ENCODE measurements at regions not wholly inside any gene's neighbourhood (a gene's known extent, or its start where the extent isn't known, plus 50 kb on each side); places are given as distances from the start of the nearest gene placed in this dataset.

DNA sequence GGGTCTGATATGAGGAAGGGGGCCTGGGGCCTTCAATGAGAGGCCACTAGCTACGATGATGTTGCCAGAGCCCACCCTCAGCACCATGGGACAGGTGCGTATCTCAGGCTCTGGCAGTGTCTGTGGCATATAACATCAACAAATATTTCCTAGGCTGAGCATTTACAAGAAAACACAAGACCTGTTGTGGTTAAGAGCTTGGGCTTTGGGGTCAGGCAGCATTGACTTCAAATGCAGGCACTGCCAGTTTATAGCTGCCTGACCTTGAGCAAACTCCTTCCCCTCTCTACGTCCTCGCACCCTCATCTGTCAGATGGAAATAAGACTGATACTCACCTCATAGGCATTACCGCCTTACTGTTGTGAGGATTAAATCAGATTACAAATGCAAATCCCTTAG is 156.0 kb downstream of the KATNAL1 start:
- in situ Hi-C loops (cut with MboI; ENCODE audit: low pct_unique_long_range_greater_than_20kb, low sequenced_read_pairs, unreplicated experiment), result no loop called here
- TF ChIP-seq, protein P1, sequence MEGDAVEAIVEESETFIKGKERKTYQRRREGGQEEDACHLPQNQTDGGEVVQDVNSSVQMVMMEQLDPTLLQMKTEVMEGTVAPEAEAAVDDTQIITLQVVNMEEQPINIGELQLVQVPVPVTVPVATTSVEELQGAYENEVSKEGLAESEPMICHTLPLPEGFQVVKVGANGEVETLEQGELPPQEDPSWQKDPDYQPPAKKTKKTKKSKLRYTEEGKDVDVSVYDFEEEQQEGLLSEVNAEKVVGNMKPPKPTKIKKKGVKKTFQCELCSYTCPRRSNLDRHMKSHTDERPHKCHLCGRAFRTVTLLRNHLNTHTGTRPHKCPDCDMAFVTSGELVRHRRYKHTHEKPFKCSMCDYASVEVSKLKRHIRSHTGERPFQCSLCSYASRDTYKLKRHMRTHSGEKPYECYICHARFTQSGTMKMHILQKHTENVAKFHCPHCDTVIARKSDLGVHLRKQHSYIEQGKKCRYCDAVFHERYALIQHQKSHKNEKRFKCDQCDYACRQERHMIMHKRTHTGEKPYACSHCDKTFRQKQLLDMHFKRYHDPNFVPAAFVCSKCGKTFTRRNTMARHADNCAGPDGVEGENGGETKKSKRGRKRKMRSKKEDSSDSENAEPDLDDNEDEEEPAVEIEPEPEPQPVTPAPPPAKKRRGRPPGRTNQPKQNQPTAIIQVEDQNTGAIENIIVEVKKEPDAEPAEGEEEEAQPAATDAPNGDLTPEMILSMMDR (IDR thresholded peaks at IDR 0.05; ENCODE audit: extremely low read depth, insufficient read depth, missing control alignments), result no peak
- no peak for DNase-seq (ENCODE audit: low spot score)

DNA sequence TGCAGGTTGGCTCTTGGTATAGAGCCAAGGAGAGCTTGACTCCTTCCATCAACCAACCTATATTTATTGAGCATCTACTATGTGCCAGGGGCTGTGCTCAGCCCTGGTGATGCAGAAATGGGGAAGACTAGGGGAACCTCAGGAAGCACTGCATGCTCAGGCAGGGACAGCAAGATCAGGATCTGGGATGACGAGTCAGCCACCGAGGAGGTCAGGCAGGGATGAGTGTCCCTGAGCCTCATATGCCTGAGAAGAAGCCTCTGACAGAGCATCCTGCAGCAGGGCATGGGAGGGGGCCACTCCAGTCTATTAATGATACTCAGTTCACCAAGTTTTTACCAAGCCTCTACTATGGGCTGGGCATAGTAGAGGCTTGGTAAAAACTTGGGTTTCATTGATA is 158.1 kb downstream of the KATNAL1 start:
- TF ChIP-seq, protein P1 (IDR thresholded peaks at IDR 0.05; ENCODE audit: extremely low read depth, insufficient read depth, missing control alignments), result no peak
- in situ Hi-C loops (cut with MboI; ENCODE audit: low pct_unique_long_range_greater_than_20kb, low sequenced_read_pairs, unreplicated experiment), result loop anchor here (25.0 kb wide), 1 partner anchor 663 kb away; no protein-coding TSS in a partner anchor
- no peak for DNase-seq (ENCODE audit: low spot score)

DNA sequence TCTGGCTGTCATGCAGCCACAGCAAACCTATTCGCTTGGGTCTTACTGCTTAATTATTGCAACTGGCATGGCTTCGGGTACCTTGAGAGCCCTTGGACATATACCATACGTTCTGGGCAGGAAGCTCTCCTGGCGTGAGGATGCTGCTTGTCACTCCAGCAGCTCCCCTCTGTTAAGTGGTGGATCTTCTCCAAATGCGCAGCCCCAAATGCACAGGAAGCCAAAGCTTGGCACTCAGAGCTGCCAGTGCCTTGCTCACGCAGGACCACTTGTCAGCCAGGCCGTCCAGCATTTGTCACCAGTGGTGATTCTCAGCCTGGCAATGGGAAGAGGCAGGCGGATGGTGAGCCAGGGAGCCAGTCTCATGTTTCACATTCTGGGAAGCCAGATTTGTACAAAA is 158.6 kb downstream of the KATNAL1 start:
- in situ Hi-C loops (cut with MboI; ENCODE audit: low pct_unique_long_range_greater_than_20kb, low sequenced_read_pairs, unreplicated experiment), result loop anchor here (25.0 kb wide), 1 partner anchor 664 kb away; no protein-coding TSS in a partner anchor
- TF ChIP-seq, protein P1 (IDR thresholded peaks at IDR 0.05; ENCODE audit: extremely low read depth, insufficient read depth, missing control alignments), result no peak
- DNase-seq (ENCODE audit: low spot score), result no peak

DNA sequence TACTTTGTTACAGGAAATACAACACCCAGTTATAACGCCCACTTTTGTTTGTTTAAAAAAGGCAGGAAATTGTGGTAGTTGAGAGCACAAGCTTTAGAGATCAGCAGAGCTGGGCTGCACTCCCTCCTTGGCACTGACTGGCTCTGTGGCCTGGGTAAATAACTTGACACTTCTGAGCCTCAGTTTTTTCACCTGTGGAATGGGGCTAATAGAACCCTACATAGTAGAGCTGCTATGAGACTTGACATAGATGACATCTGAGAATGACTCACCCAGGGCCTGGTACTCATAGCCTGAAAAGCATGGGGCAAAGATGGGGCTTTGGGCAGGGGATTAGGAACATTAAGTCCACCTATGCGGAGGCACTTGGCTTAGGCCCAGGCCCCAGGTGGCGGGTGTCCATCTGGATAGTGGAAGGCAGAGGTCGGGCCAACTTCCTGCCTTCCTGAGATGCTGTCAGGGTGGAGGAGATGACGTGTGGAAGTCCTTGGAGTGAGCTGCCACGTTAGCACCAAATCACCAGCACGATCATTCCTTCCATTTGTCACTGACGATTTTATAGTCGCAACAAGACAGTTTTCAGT is 159.1 kb downstream of the KATNAL1 start:
- in situ Hi-C loops (cut with MboI; ENCODE audit: low pct_unique_long_range_greater_than_20kb, low sequenced_read_pairs, unreplicated experiment), result loop anchor here (25.0 kb wide), 1 partner anchor 664 kb away; no protein-coding TSS in a partner anchor
- DNase-seq (ENCODE audit: low spot score), result no peak
- TF ChIP-seq, protein P1 (IDR thresholded peaks at IDR 0.05; ENCODE audit: extremely low read depth, insufficient read depth, missing control alignments), result no peak

DNA sequence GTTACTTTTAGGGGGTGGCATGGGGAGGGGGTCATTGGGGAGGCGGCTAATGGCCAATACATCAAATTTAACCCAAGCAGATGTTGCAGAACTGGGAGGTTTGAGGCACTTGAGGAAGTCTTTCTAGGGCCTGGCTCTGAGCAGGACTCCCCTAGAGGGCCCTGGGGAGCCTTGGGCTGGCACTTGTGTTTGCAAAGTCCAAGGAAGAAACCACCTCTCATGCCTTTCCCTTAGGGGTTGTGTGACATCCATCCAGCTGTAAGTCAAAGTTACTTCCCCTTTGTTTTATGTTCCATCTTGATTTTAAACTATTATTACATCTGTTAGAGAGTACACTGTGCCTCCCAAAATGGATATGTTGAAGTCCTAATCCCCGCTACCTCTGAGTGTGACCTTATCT is 159.9 kb downstream of the KATNAL1 start:
- DNase-seq (ENCODE audit: low spot score), result no peak
- TF ChIP-seq, protein P1 (IDR thresholded peaks at IDR 0.05; ENCODE audit: extremely low read depth, insufficient read depth, missing control alignments), result no peak
- in situ Hi-C loops (cut with MboI; ENCODE audit: low pct_unique_long_range_greater_than_20kb, low sequenced_read_pairs, unreplicated experiment), result loop anchor here (25.0 kb wide), 1 partner anchor 665 kb away; no protein-coding TSS in a partner anchor

DNA sequence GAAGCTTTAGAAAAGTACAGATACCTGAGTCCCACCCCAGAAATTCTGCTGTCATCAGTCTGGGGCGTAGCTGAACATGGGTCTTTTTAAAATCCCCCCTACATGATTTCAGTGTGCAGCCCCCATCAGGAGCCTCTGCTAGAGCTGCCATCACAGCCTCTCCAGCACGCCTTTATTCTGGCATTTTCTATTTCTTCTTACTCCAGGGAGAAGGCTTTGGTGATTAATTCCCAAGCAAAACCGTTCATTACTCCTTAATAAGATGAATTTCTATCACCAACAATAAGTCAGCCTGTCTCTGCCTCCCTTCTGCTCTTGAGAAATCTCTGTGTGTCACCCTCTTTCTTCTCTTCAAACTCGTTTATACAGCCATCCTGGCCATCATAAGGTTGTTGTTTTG is 160.3 kb downstream of the KATNAL1 start:
- TF ChIP-seq, protein P1 (IDR thresholded peaks at IDR 0.05; ENCODE audit: extremely low read depth, insufficient read depth, missing control alignments), result no peak
- in situ Hi-C loops (cut with MboI; ENCODE audit: low pct_unique_long_range_greater_than_20kb, low sequenced_read_pairs, unreplicated experiment), result loop anchor here (25.0 kb wide), 1 partner anchor 665 kb away; no protein-coding TSS in a partner anchor
- DNase-seq (ENCODE audit: low spot score), result no peak

Data from GM13977 (cell line).